ENCODE measurements at regions not wholly inside any gene's neighbourhood (a gene's known extent, or its start where the extent isn't known, plus 50 kb on each side); places are given as distances from the start of the nearest gene placed in this dataset.

GRCh38 chr17:55668312-55668920 lies 54.2 kb downstream of the TMEM100 start:
- Mint-ChIP-seq H3K9me3 (no peaks in the 10 kb centered on the region), H3K27ac (no peak overlapping the region), H3K4me3 (no peak overlapping the region), H3K36me3 (ENCODE audit: low read depth) (no peaks in the 10 kb centered on the region), H3K27me3 (peaks cover 22% of the 10 kb centered on the region), H3K4me1 (no peaks in the 10 kb centered on the region)
- ChIA-PET POLR2A (no interaction called here), CTCF (no interaction called here)
- no peak for DNase-seq

DNA sequence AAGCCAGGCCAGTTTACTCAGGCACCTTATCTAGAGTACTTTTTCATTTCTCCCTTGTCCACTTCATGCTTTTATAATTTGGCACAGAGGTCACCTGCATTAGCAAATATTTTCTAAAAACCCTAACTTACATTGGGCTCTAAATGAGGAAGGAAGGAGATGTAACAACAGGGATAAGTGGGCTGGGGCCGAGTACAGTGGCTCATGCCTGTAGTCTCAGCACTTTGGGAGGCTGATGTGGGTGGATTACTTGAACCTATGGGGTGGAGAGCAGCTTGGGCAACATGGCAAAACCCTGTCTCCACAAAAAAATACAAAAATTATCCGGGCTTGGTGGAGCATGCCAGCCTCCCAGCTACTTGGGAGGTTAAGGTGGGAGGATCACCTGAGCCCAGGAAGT lies 55.9 kb downstream of the TMEM100 start:
- ChIA-PET POLR2A (no interaction called here), CTCF (no interaction called here)
- peaks cover 30% of the 10 kb centered on the region for H3K27me3 Mint-ChIP-seq
- DNase-seq = no peak
- no peak overlapping the region for H3K27ac Mint-ChIP-seq
- H3K4me3 Mint-ChIP-seq = no peak overlapping the region
- no peaks in the 10 kb centered on the region for H3K4me1 Mint-ChIP-seq
- H3K9me3 Mint-ChIP-seq = no peaks in the 10 kb centered on the region
- H3K36me3 Mint-ChIP-seq (ENCODE audit: low read depth) = no peaks in the 10 kb centered on the region

DNA sequence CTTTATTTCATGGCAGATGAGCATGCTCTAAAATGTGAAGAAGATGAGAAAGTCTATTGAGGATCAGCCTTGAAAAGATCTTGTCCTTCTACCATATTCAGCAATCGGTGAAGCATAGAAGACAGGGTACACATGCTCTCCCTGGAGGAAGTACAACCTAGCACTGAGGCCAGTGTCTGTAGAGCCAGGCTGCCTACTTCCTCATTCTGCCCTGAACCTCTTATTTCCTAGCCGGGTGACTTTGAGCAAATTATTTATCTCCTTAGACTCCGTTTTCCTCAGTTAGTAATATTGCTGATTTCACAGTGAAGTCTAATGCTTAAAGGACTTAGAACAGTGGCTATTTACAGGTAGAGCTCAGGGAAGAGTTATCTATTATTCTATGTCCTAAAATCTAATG lies 58.4 kb downstream of the TMEM100 start:
- Mint-ChIP-seq H3K27ac (no peak overlapping the region), H3K36me3 (ENCODE audit: low read depth) (no peaks in the 10 kb centered on the region), H3K4me1 (no peaks in the 10 kb centered on the region), H3K4me3 (no peak overlapping the region), H3K27me3 (peaks cover 26% of the 10 kb centered on the region), H3K9me3 (no peaks in the 10 kb centered on the region)
- no peak for DNase-seq
- POLR2A ChIA-PET = no interaction called here
- CTCF ChIA-PET = no interaction called here

- Mint-ChIP-seq H3K9me3 (no peaks in the 10 kb centered on the region), H3K27ac (no peak overlapping the region), H3K4me3 (no peak overlapping the region), H3K4me1 (no peaks in the 10 kb centered on the region), H3K36me3 (ENCODE audit: low read depth) (no peaks in the 10 kb centered on the region), H3K27me3 (peaks cover 28% of the 10 kb centered on the region)
- DNase-seq = no peak
- ChIA-PET POLR2A (no interaction called here), CTCF (no interaction called here)
These were observed 59.3 kb downstream of the TMEM100 start for GRCh38 chr17:55663400-55663799.

- no peaks in the 10 kb centered on the region for H3K9me3 Mint-ChIP-seq
- ChIA-PET CTCF (no interaction called here), POLR2A (no interaction called here)
- no peak overlapping the region for H3K4me3 Mint-ChIP-seq
- H3K4me1 Mint-ChIP-seq = no peaks in the 10 kb centered on the region
- peaks cover 31% of the 10 kb centered on the region for H3K27me3 Mint-ChIP-seq
- DNase-seq = no peak
- no peak overlapping the region for H3K27ac Mint-ChIP-seq
- no peaks in the 10 kb centered on the region for H3K36me3 Mint-ChIP-seq (ENCODE audit: low read depth)
These were observed 60.5 kb downstream of the TMEM100 start for GRCh38 chr17:55661963-55662834.

DNA sequence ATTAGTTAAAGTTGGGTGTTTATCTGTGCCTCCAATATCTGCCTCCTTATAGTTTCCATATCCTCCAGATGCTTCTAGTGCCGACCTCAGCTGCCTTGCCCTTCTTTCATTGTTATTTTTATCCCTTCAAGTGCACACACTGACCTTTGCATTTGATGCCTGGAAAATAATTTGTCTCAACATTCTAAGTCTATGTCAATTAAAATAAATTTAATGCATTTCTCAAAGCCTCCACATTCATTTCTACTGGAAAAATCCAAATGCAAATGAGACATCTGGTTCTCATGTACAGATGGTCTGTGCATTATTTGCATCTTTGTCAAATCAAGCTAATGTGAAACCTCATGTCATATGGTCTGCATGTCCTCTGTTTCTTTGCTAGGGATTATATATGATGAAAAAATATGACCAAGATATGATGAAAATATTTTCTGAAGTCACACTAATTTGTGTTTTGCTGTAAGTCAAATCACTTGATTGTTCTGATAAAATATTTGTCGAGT lies 61.4 kb downstream of the TMEM100 start:
- POLR2A ChIA-PET = no interaction called here
- Mint-ChIP-seq H3K4me1 (no peaks in the 10 kb centered on the region), H3K36me3 (ENCODE audit: low read depth) (no peaks in the 10 kb centered on the region), H3K4me3 (no peak overlapping the region), H3K27me3 (peaks cover 31% of the 10 kb centered on the region), H3K9me3 (no peaks in the 10 kb centered on the region), H3K27ac (no peak overlapping the region)
- CTCF ChIA-PET = no interaction called here
- DNase-seq = no peak

DNA sequence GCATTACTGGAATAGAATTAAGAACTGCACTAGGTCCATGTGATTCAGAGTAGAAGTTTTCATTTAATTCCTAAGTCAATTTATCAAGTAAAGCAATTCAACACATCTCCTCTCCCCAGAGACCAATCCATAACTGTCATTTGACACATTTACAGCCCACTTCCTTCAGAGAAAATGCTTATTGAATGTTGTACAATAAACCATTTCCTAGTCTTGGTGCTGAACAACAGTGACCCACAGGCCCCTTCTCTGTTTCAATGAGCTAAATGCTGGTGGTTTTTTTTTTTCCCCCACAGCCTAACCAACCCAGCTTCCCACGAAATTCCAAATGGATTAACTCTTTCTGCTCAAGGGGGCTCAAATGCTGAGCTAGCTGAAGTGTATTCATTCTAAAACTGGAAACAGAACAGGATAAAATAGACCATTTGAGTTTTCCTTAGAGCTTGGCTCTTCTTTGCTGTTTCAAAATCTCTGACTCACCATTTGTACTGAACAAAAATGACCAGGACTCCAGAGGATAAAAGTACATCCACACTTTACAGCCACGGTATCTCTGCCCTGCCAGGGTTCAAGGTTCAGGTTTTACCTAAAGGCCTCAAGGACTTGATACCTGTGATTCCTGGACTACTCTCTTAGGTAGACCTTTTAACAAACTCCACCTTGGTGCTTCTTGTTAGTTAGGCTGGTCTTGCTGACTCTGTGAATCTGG lies 62.3 kb downstream of the TMEM100 start:
- Mint-ChIP-seq H3K36me3 (ENCODE audit: low read depth) (no peaks in the 10 kb centered on the region), H3K4me1 (no peaks in the 10 kb centered on the region), H3K4me3 (no peak overlapping the region), H3K27me3 (peaks cover 23% of the 10 kb centered on the region), H3K27ac (no peak overlapping the region), H3K9me3 (no peaks in the 10 kb centered on the region)
- CTCF ChIA-PET = no interaction called here
- no peak for DNase-seq
- POLR2A ChIA-PET = no interaction called here

GRCh38 chr17:55659661-55660060 lies 63.0 kb downstream of the TMEM100 start:
- H3K9me3 Mint-ChIP-seq = no peaks in the 10 kb centered on the region
- ChIA-PET CTCF (no interaction called here), POLR2A (no interaction called here)
- no peaks in the 10 kb centered on the region for H3K4me1 Mint-ChIP-seq
- H3K4me3 Mint-ChIP-seq = no peak overlapping the region
- no peaks in the 10 kb centered on the region for H3K36me3 Mint-ChIP-seq (ENCODE audit: low read depth)
- H3K27me3 Mint-ChIP-seq = peaks cover 21% of the 10 kb centered on the region
- no peak overlapping the region for H3K27ac Mint-ChIP-seq
- DNase-seq = no peak

GRCh38 chr17:55655777-55656176 lies 66.9 kb downstream of the TMEM100 start:
- H3K27me3 Mint-ChIP-seq = peaks cover 14% of the 10 kb centered on the region
- H3K4me3 Mint-ChIP-seq = no peak overlapping the region
- POLR2A ChIA-PET = no interaction called here
- no peak overlapping the region for H3K27ac Mint-ChIP-seq
- no peak for DNase-seq
- H3K9me3 Mint-ChIP-seq = no peaks in the 10 kb centered on the region
- CTCF ChIA-PET = no interaction called here
- H3K36me3 Mint-ChIP-seq (ENCODE audit: low read depth) = no peaks in the 10 kb centered on the region
- H3K4me1 Mint-ChIP-seq = no peaks in the 10 kb centered on the region

DNA sequence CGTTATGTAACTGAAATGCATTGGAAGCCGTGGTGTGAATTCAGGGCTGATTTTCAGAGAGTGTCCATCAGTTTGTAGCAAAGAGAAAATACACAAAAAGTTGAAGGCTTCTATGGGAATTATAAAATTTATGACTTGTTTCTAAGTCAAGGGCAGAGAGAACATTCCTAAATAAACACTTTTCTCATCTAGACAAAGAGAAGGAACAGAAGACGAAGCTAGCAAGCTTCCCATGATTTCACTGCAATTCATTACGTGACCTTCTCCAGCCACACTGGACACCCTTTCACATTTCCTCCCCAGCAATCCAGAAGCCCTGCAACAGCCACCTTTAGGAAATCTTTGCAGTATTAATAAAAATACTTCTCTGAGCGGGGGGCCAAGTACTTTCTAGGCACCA lies 67.8 kb downstream of the TMEM100 start:
- H3K9me3 Mint-ChIP-seq = no peaks in the 10 kb centered on the region
- POLR2A ChIA-PET = no interaction called here
- no peak for DNase-seq
- H3K4me1 Mint-ChIP-seq = no peaks in the 10 kb centered on the region
- H3K36me3 Mint-ChIP-seq (ENCODE audit: low read depth) = no peaks in the 10 kb centered on the region
- no peak overlapping the region for H3K4me3 Mint-ChIP-seq
- no peak overlapping the region for H3K27ac Mint-ChIP-seq
- peaks cover 18% of the 10 kb centered on the region for H3K27me3 Mint-ChIP-seq
- CTCF ChIA-PET = no interaction called here

DNA sequence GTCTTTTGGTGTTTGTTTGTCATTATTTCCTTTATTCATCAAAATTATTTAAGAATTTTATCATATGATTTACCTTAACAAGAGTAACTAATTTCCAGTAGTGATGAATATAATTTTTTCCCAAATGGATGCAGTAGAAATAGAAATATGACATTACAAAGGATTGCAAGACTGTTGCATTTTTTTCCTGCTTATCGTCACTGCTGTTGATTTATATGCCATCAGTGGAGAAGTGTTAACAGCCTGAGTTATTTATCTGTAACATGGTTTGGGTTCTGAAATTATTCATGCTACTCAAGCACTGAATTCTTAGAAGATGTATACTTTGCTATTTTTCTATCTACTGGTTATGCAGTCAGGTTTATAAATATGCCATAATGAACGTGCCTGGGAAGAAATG lies 68.6 kb downstream of the TMEM100 start:
- no peak for DNase-seq
- no peak overlapping the region for H3K4me3 Mint-ChIP-seq
- ChIA-PET POLR2A (no interaction called here), CTCF (no interaction called here)
- peaks cover 24% of the 10 kb centered on the region for H3K27me3 Mint-ChIP-seq
- H3K4me1 Mint-ChIP-seq = no peaks in the 10 kb centered on the region
- no peaks in the 10 kb centered on the region for H3K36me3 Mint-ChIP-seq (ENCODE audit: low read depth)
- H3K27ac Mint-ChIP-seq = no peak overlapping the region
- no peaks in the 10 kb centered on the region for H3K9me3 Mint-ChIP-seq

GRCh38 chr17:55652825-55653224 lies 69.8 kb downstream of the TMEM100 start:
- POLR2A ChIA-PET = no interaction called here
- Mint-ChIP-seq H3K36me3 (ENCODE audit: low read depth) (no peaks in the 10 kb centered on the region), H3K4me3 (no peak overlapping the region)

DNA sequence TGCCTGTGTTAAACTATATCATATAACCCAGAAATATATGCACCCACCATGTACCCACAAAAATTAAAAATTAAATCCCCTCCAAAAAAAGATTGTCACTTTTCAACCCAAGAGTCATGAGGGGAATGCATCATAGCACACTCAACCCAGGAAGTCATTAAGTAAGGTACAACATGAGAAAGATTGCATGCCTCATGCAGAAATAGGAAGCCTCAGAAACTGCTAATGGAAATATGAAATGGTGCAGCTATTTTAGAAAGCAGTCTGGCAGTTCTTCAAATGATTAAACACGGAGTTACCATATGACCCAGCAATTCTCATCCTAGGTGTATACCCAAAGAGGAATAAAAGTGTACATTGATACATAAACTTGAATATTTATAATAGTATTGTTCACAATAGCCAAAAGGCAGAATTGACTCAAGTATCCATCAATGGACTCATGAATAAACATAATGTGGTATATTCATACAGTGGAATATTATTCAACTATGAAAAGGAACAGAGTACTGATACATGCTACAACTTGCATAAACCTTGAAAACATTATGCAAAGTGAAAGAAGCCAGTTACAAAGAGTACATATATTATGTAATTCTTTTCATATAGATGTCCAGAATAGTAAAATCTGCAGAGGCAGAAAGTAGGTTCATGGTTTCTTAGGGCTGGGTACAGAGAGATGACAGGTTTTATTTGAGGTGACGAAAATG lies 70.4 kb downstream of the TMEM100 start:
- H3K4me3 Mint-ChIP-seq = no peak overlapping the region
- H3K27ac Mint-ChIP-seq = no peak overlapping the region
- no peak for DNase-seq
- H3K9me3 Mint-ChIP-seq = no peaks in the 10 kb centered on the region
- H3K4me1 Mint-ChIP-seq = no peaks in the 10 kb centered on the region
- H3K27me3 Mint-ChIP-seq = peaks cover 28% of the 10 kb centered on the region
- ChIA-PET POLR2A (no interaction called here), CTCF (no interaction called here)
- no peaks in the 10 kb centered on the region for H3K36me3 Mint-ChIP-seq (ENCODE audit: low read depth)

More at GRCh38 chr17:55652825-55653224, 69.8 kb downstream of the TMEM100 start:
- Mint-ChIP-seq H3K27me3 (peaks cover 25% of the 10 kb centered on the region), H3K9me3 (no peaks in the 10 kb centered on the region), H3K4me1 (no peaks in the 10 kb centered on the region), H3K27ac (no peak overlapping the region)
- no peak for DNase-seq
- CTCF ChIA-PET = no interaction called here
